ENCODE measurements at regions not wholly inside any gene's neighbourhood (a gene's known extent, or its start where the extent isn't known, plus 50 kb on each side); places are given as distances from the start of the nearest gene placed in this dataset.

DNA sequence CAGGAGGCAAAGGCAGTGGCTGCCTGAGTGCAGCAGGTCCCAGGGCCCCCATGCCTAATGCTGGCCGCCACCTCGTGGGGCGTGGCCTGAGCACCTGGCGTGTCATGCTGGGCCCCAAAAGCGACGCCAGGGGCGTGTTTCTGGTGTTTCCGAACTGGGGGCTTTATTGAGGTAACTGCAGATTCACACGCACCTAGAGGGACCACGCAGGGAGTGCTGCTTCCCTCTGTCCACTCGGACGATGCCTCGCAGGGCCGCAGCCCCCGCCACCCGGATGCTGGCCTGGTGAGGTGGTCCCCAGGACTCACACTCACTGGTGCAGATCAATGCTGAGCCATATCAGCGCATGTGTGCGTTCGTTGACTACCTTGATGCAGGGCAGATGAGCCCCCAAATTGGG lies 736.2 kb downstream of the BRD1 start:
- TF ChIP-seq, protein P1, sequence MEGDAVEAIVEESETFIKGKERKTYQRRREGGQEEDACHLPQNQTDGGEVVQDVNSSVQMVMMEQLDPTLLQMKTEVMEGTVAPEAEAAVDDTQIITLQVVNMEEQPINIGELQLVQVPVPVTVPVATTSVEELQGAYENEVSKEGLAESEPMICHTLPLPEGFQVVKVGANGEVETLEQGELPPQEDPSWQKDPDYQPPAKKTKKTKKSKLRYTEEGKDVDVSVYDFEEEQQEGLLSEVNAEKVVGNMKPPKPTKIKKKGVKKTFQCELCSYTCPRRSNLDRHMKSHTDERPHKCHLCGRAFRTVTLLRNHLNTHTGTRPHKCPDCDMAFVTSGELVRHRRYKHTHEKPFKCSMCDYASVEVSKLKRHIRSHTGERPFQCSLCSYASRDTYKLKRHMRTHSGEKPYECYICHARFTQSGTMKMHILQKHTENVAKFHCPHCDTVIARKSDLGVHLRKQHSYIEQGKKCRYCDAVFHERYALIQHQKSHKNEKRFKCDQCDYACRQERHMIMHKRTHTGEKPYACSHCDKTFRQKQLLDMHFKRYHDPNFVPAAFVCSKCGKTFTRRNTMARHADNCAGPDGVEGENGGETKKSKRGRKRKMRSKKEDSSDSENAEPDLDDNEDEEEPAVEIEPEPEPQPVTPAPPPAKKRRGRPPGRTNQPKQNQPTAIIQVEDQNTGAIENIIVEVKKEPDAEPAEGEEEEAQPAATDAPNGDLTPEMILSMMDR (IDR thresholded peaks at IDR 0.05): no peak
- TF ChIP-seq, protein P2, sequence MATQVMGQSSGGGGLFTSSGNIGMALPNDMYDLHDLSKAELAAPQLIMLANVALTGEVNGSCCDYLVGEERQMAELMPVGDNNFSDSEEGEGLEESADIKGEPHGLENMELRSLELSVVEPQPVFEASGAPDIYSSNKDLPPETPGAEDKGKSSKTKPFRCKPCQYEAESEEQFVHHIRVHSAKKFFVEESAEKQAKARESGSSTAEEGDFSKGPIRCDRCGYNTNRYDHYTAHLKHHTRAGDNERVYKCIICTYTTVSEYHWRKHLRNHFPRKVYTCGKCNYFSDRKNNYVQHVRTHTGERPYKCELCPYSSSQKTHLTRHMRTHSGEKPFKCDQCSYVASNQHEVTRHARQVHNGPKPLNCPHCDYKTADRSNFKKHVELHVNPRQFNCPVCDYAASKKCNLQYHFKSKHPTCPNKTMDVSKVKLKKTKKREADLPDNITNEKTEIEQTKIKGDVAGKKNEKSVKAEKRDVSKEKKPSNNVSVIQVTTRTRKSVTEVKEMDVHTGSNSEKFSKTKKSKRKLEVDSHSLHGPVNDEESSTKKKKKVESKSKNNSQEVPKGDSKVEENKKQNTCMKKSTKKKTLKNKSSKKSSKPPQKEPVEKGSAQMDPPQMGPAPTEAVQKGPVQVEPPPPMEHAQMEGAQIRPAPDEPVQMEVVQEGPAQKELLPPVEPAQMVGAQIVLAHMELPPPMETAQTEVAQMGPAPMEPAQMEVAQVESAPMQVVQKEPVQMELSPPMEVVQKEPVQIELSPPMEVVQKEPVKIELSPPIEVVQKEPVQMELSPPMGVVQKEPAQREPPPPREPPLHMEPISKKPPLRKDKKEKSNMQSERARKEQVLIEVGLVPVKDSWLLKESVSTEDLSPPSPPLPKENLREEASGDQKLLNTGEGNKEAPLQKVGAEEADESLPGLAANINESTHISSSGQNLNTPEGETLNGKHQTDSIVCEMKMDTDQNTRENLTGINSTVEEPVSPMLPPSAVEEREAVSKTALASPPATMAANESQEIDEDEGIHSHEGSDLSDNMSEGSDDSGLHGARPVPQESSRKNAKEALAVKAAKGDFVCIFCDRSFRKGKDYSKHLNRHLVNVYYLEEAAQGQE (IDR thresholded peaks at IDR 0.05; ENCODE audit: insufficient read depth in 1 of 2, low read depth in 2 of 2, low read length in 1 of 2): no peak
- TF ChIP-seq POLR2AphosphoS5 (IDR thresholded peaks at IDR 0.05; ENCODE audit: low read depth, low read length) (no peak), SIN3A (IDR thresholded peaks at IDR 0.05; ENCODE audit: borderline replicate concordance, insufficient read depth, low read depth, low read length) (no peak)

All from Panc1 (cell line).